ENCODE measurements at regions not wholly inside any gene's neighbourhood (a gene's known extent, or its start where the extent isn't known, plus 50 kb on each side); places are given as distances from the start of the nearest gene placed in this dataset.

DNA sequence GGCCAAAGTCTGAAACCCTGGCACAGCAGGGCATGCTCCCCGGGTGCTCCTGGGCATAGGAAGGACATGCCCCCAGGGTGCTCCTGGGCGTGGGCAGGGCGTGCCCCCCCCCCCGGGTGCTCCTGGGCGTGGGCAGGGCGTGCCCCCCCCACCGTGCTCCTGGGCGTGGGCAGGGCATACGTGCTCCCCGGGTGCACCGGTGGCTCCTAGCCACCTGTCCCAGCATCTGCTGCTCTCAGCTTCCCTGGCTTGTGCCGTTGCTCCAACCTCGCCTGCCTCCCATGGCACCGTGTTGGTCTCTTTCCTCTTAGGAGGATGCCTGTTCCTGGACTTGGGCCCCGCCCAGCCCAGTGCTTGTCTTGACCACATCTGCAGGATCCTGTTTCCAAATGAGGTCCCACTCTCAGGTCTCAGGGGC lies 95.6 kb upstream of the CTDP1 start:
- Histone ChIP-seq H2BK15ac (replicated peaks; ENCODE audit: low read depth) (no peak overlapping the region), H2BK5ac (ENCODE audit: low read length) (no peak overlapping the region), H3K27me3 (ENCODE audit: insufficient read depth, low read length, poor library complexity) (no peaks in the 10 kb centered on the region), H2BK120ac (ENCODE audit: low read depth, low read length) (no peak overlapping the region), H3K4me1 (ENCODE audit: control insufficient read depth, low read depth, low read length) (no peaks in the 10 kb centered on the region), H3K4ac (ENCODE audit: low read depth, low read length) (no peak overlapping the region), H3K27ac (ENCODE audit: low read depth, low read length) (no peak overlapping the region), H3K4me2 (ENCODE audit: low read length) (no peak overlapping the region), H3K56ac (ENCODE audit: low read length) (no peak overlapping the region), H4K5ac (ENCODE audit: low read length) (no peak overlapping the region), H2AK5ac (ENCODE audit: low read length) (no peak overlapping the region), H3K4me3 (ENCODE audit: low read length) (no peak overlapping the region), H3K9ac (ENCODE audit: low read length) (no peak overlapping the region), H3K23ac (ENCODE audit: low read length) (no peak overlapping the region), H3K18ac (ENCODE audit: low read length) (no peak overlapping the region), H3K79me2 (ENCODE audit: control insufficient read depth, insufficient read depth, low read length) (no peaks in the 10 kb centered on the region), H3K36me3 (ENCODE audit: control insufficient read depth, insufficient read depth, low read length) (no peaks in the 10 kb centered on the region), H4K8ac (ENCODE audit: low read depth, low read length) (no peak overlapping the region), H3K79me1 (ENCODE audit: low read length) (no peaks in the 10 kb centered on the region)
- no CpG with 5 or more reads among the region's 15 CpGs for WGBS (ENCODE audit: extremely low coverage, insufficient coverage, low lambda C conversion rate)
- DNase-seq: no peak

DNA sequence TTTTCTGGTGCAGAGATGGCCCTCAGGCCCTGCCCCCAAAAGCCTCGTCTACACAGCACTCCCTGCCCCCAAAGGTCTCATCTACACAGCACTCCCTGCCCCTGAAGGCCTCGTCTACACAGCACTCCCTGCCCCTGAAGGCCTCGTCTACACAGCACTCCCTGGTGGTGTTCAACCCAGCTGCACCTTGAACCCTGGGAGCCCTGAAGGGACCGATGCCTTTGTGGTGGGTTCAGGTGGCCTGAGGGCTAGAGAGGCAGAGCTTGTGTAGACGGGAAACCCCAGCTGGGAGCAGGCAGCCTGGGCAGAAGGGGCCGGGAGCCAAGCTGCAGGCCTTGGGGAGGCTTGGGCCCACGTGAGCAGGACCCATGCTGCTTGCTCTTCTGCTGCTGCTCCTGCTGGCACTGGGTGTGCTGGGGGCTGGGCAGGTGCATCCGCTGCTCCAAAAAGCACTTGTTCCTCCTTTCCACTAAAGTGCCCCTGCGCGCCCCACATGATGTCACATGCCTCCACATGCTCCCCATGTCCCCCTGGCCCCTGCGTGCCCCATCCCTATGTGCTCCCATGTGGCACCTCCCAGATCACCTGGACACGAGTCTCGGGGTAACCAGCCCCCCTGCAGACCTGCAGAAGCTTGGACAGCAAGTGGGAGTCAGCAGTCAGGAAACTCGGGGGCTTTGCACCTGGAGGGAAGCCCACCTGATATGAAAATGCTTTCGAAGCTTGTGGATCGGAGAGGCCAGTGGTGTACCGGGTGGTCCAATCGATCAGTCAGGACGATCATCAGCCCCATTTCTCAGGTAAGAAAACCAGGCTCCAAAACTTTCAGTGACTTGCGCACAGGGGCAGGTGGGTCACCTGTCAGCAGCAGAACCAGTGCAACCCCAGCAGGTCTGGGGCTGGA lies 94.9 kb upstream of the CTDP1 start:
- Histone ChIP-seq H3K9ac (ENCODE audit: low read length) (no peak overlapping the region), H3K79me2 (ENCODE audit: control insufficient read depth, insufficient read depth, low read length) (no peaks in the 10 kb centered on the region), H3K56ac (ENCODE audit: low read length) (no peak overlapping the region), H3K23ac (ENCODE audit: low read length) (no peak overlapping the region), H3K18ac (ENCODE audit: low read length) (no peak overlapping the region), H3K4me2 (ENCODE audit: low read length) (no peak overlapping the region), H2BK5ac (ENCODE audit: low read length) (no peak overlapping the region), H2AK5ac (ENCODE audit: low read length) (no peak overlapping the region), H3K4me3 (ENCODE audit: low read length) (no peak overlapping the region), H3K27me3 (ENCODE audit: insufficient read depth, low read length, poor library complexity) (no peaks in the 10 kb centered on the region), H3K27ac (ENCODE audit: low read depth, low read length) (no peak overlapping the region), H2BK15ac (replicated peaks; ENCODE audit: low read depth) (no peak overlapping the region), H3K4ac (ENCODE audit: low read depth, low read length) (no peak overlapping the region), H3K36me3 (ENCODE audit: control insufficient read depth, insufficient read depth, low read length) (no peaks in the 10 kb centered on the region), H3K79me1 (ENCODE audit: low read length) (no peaks in the 10 kb centered on the region), H4K5ac (ENCODE audit: low read length) (no peak overlapping the region), H3K4me1 (ENCODE audit: control insufficient read depth, low read depth, low read length) (no peaks in the 10 kb centered on the region), H2BK120ac (ENCODE audit: low read depth, low read length) (no peak overlapping the region), H4K8ac (ENCODE audit: low read depth, low read length) (no peak overlapping the region)
- no CpG with 5 or more reads among the region's 20 CpGs for WGBS (ENCODE audit: extremely low coverage, insufficient coverage, low lambda C conversion rate)
- DNase-seq: no peak

DNA sequence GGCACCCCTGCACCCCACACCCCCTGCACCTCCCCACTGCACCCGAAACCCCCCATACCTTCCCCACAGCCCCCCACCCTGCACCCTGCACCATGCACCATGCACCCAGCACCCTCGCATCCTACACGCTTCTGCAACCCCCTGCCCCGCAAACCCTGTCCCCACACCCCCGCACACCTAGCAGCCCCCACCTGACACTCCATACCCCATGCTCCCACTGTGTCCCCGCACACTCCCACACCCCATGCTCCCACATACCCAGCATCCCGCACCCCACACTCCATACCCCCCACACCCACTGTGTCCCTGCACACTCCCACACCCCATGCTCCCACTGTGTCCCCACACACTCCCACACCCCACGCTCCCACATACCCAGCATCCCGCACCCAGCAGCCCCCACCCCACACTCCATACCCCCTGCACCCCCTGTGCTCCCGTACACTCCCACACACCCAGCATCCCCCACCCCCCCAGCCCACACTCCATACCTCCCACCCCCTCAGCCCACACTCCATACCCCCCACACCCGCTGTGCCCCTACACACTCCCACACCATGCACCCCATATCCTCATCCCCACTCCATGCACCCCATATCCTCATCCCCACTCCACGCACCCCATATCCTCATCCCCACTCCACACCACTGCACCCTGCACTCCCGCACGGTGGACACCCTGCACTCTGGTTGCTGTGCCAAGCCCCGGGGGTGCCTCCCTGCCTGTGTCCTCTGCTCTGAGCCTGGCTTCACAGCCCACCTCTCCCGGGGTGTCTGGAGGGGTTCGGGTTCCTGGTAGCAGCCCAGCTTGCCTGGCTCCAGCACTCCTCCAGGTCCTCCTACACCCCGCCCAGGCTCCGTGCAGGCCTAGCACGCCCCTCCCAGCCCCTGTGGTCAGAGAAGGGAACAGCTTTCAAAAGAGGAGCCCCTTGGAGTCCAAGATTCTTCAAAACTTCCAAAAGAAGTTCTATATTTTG lies 93.9 kb upstream of the CTDP1 start:
- no peak overlapping the region for H2BK15ac ChIP-seq (replicated peaks; ENCODE audit: low read depth)
- H3K4me3 ChIP-seq (ENCODE audit: low read length): no peak overlapping the region
- no peak overlapping the region for H3K23ac ChIP-seq (ENCODE audit: low read length)
- no peaks in the 10 kb centered on the region for H3K79me2 ChIP-seq (ENCODE audit: control insufficient read depth, insufficient read depth, low read length)
- no peak overlapping the region for H4K5ac ChIP-seq (ENCODE audit: low read length)
- H3K4ac ChIP-seq (ENCODE audit: low read depth, low read length): no peak overlapping the region
- H3K27me3 ChIP-seq (ENCODE audit: insufficient read depth, low read length, poor library complexity): no peaks in the 10 kb centered on the region
- no peak overlapping the region for H2BK120ac ChIP-seq (ENCODE audit: low read depth, low read length)
- H3K18ac ChIP-seq (ENCODE audit: low read length): no peak overlapping the region
- H3K56ac ChIP-seq (ENCODE audit: low read length): no peak overlapping the region
- H3K9ac ChIP-seq (ENCODE audit: low read length): no peak overlapping the region
- no peak overlapping the region for H2BK5ac ChIP-seq (ENCODE audit: low read length)
- no CpG with 5 or more reads among the region's 20 CpGs for WGBS (ENCODE audit: extremely low coverage, insufficient coverage, low lambda C conversion rate)
- no peaks in the 10 kb centered on the region for H3K79me1 ChIP-seq (ENCODE audit: low read length)
- H3K4me1 ChIP-seq (ENCODE audit: control insufficient read depth, low read depth, low read length): no peaks in the 10 kb centered on the region
- no peak for DNase-seq
- H4K8ac ChIP-seq (ENCODE audit: low read depth, low read length): no peak overlapping the region
- H2AK5ac ChIP-seq (ENCODE audit: low read length): no peak overlapping the region
- no peak overlapping the region for H3K27ac ChIP-seq (ENCODE audit: low read depth, low read length)
- no peak overlapping the region for H3K4me2 ChIP-seq (ENCODE audit: low read length)
- H3K36me3 ChIP-seq (ENCODE audit: control insufficient read depth, insufficient read depth, low read length): no peaks in the 10 kb centered on the region

DNA sequence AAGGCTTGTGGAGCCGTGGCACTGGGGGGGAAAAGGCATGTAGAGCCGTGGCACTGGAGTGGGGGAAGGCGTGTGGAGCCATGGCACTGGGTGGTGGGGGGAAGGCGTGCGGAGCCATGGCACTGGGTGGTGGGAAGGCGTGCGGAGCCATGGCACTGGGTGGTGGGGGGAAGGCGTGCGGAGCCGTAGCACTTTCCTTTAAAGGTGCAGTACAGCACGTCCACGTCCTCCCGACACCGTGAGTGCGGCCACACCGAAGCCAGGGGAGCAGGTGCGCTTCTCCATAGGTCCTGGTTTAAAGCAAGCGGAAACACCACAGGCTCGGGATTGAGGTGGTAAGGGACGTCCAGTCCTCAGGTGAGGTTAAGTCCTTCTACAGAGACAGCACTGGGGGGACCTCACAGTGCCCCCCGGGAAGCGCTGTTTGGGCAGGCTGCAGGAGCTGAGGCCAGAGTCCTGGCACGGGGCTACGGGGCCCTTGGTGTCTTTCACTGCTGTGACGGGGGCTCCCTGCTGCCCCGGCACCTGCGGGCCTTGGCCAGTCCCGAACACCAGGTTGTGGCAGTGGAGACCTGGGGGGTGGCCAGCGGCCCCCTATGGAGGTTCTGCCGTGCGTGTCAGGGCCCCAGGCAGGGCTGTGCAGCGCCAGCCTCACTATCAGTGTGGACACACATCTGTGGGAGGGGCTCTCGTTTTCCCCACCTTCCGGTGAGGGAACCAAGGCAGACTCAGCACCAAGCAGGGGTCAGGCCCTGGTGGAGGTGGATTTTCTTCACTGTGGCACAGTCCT lies 93.0 kb upstream of the CTDP1 start:
- Histone ChIP-seq H2BK5ac (ENCODE audit: low read length) (no peak overlapping the region), H3K79me2 (ENCODE audit: control insufficient read depth, insufficient read depth, low read length) (no peaks in the 10 kb centered on the region), H3K79me1 (ENCODE audit: low read length) (no peaks in the 10 kb centered on the region), H3K4me2 (ENCODE audit: low read length) (no peak overlapping the region), H3K4me1 (ENCODE audit: control insufficient read depth, low read depth, low read length) (no peaks in the 10 kb centered on the region), H2BK120ac (ENCODE audit: low read depth, low read length) (no peak overlapping the region), H4K8ac (ENCODE audit: low read depth, low read length) (no peak overlapping the region), H3K36me3 (ENCODE audit: control insufficient read depth, insufficient read depth, low read length) (no peaks in the 10 kb centered on the region), H3K56ac (ENCODE audit: low read length) (no peak overlapping the region), H4K5ac (ENCODE audit: low read length) (no peak overlapping the region), H3K9ac (ENCODE audit: low read length) (no peak overlapping the region), H2AK5ac (ENCODE audit: low read length) (no peak overlapping the region), H3K4me3 (ENCODE audit: low read length) (no peak overlapping the region), H3K18ac (ENCODE audit: low read length) (no peak overlapping the region), H2BK15ac (replicated peaks; ENCODE audit: low read depth) (no peak overlapping the region), H3K23ac (ENCODE audit: low read length) (no peak overlapping the region), H3K27ac (ENCODE audit: low read depth, low read length) (no peak overlapping the region), H3K27me3 (ENCODE audit: insufficient read depth, low read length, poor library complexity) (no peaks in the 10 kb centered on the region), H3K4ac (ENCODE audit: low read depth, low read length) (no peak overlapping the region)
- no peak for DNase-seq
- WGBS (ENCODE audit: extremely low coverage, insufficient coverage, low lambda C conversion rate): no CpG with 5 or more reads among the region's 34 CpGs

DNA sequence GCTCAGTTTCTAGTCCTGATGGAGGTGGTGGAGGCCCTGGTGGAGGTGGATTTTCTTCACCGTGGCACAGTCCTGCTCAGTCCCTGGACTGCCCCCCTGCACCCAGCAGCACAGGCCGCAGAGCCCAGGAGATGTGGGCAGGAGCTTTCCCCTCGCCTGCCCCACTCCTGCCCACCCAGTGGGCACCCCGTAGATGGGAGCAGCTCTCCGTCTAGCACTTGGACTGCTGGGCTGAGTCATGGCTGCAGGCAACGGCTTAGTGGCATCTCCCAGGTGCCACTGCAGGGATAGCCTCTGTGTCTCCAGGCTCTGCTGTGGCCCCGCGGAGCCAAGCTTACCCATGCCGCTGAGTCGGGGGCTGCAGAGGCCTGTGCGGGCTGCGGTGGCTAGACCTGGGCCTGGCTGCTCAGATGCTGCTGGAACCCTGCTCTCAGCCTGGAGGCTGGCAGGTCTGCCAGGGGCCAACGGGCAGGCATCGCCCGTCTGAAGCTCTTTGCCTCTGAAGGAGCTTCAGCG lies 92.3 kb upstream of the CTDP1 start:
- no peak for DNase-seq
- Histone ChIP-seq H4K8ac (ENCODE audit: low read depth, low read length) (no peak overlapping the region), H3K9ac (ENCODE audit: low read length) (no peak overlapping the region), H3K27ac (ENCODE audit: low read depth, low read length) (no peak overlapping the region), H3K4me1 (ENCODE audit: control insufficient read depth, low read depth, low read length) (no peaks in the 10 kb centered on the region), H3K4me2 (ENCODE audit: low read length) (no peak overlapping the region), H3K56ac (ENCODE audit: low read length) (no peak overlapping the region), H3K18ac (ENCODE audit: low read length) (no peak overlapping the region), H2BK5ac (ENCODE audit: low read length) (no peak overlapping the region), H3K23ac (ENCODE audit: low read length) (no peak overlapping the region), H3K27me3 (ENCODE audit: insufficient read depth, low read length, poor library complexity) (no peaks in the 10 kb centered on the region), H3K79me1 (ENCODE audit: low read length) (no peaks in the 10 kb centered on the region), H3K79me2 (ENCODE audit: control insufficient read depth, insufficient read depth, low read length) (no peaks in the 10 kb centered on the region), H4K5ac (ENCODE audit: low read length) (no peak overlapping the region), H3K4ac (ENCODE audit: low read depth, low read length) (no peak overlapping the region), H2BK120ac (ENCODE audit: low read depth, low read length) (no peak overlapping the region), H2AK5ac (ENCODE audit: low read length) (peak overlapping the region; percentile 27), H3K36me3 (ENCODE audit: control insufficient read depth, insufficient read depth, low read length) (no peaks in the 10 kb centered on the region), H2BK15ac (replicated peaks; ENCODE audit: low read depth) (no peak overlapping the region), H3K4me3 (ENCODE audit: low read length) (no peak overlapping the region)
- no CpG with 5 or more reads among the region's 16 CpGs for WGBS (ENCODE audit: extremely low coverage, insufficient coverage, low lambda C conversion rate)
